Psoas muscle (tissue), 7 donors: ENCODE measurements at regions not wholly inside any gene's neighbourhood (a gene's known extent, or its start where the extent isn't known, plus 50 kb on each side); places are given as distances from the start of the nearest gene placed in this dataset.

Experiments used
- ATAC-seq, 4 donors: fragments of 200-7000 bp; cut with Tn5 transposase; one replicate each; pipeline ENCODE4 v1.9.1; 2020; ENCODE audit warnings: moderate library complexity in 3 of 4, mild to moderate bottlenecking in 2 of 4
- DNase-seq, 2 donors: peaks; one replicate each; pipeline ENCODE4 v3.0.0-alpha.2; 2020
- H3K27ac ChIP-seq: fragments of 200-600 bp; one replicate; pipeline ENCODE4 v1.8.0; 2022
- H3K27me3 ChIP-seq, 3 donors: fragments of 200-600 bp in 1 of 3; one replicate each; pipeline versions ENCODE4 v1.6.1 to v1.8.0; 2013 to 2022; ENCODE audit warnings: low read length in 2 of 3, mild to moderate bottlenecking in 2 of 3, moderate library complexity in 1 of 3; ENCODE audit not compliant: insufficient read depth in 3 of 3
- H3K36me3 ChIP-seq, 2 donors: fragments of 200-600 bp in 1 of 2; one replicate each; pipeline versions ENCODE4 v1.6.1 to v1.8.0; 2013 to 2022; ENCODE audit warnings: low read depth in 1 of 2, mild to moderate bottlenecking in 1 of 2, moderate library complexity in 1 of 2; ENCODE audit not compliant: insufficient read depth in 1 of 2
- H3K4me1 ChIP-seq: fragments of 200-600 bp; one replicate; pipeline ENCODE4 v1.8.0; 2022
- H3K4me3 ChIP-seq: fragments of 200-600 bp; one replicate; pipeline ENCODE4 v1.8.0; 2022; ENCODE audit warnings: mild to moderate bottlenecking
- H3K9me3 ChIP-seq: fragments of 200-600 bp; one replicate; pipeline ENCODE4 v1.8.0; 2022
- CTCF ChIP-seq: fragments of 200-600 bp; IDR thresholded peaks from one replicate; pipeline ENCODE4 v1.8.0; 2022; ENCODE audit warnings: antibody characterized with exemption
- WGBS, 3 donors: extraction: QIAGEN DNeasy Blood & Tissue Kit; methylation state at CpG; one replicate each; pipeline versions ENCODE4 v1.1.6 to v1.1.7; 2013; 5-methylcytosine and 5-hydroxymethylcytosine counted together
- intact Hi-C, 2 donors: fragments of 100-400 bp; cut with DNase I; formaldehyde crosslinking; loops; one replicate each; pipeline versions ENCODE4 v1.11.0 to v1.14.2; 2022
- donor health status: healthy with polysubstance abuse.
- donor health status: DM: no; HTN: no; CAD: no; lungs with moderate emphysema.
- donor health status: Bipolar disorder and iron deficiency.
- donor health status: healthy.
- donor health status: DM: yes; HTN: yes; CAD: no.
- donor health status: DM: no; HTN: no; CAD: no.
- donor health status: DM: yes; HTN: yes; CAD: no.

GRCh38 chr2:136448986-136449780 lies 316.2 kb upstream of the THSD7B start:
- no peak for TF ChIP-seq CTCF
- WGBS, 3 donors: 77 to 89% (median 78%) methylated on average over 7 of the region's 7 CpGs

DNA sequence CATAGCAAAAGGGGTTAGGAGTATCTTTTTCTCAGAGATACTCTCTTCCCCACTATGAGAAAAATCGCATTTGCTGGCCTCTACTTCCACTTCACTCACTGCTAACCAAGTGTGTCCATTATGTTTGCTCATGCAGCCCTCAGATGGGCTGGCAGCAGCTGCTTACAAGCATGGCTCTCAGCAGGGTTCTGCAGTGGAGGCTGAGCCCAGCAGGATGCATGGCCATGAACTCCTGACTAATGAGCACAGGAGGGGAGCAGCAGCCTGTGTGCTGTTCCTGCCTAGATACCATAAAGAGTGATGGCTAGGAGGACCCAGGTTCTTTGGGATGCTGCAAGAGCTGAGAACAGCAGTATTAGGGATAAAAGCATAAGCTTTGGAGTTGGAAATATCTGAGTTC lies 316.9 kb upstream of the THSD7B start:
- ATAC-seq (no peak), DNase-seq (no peak)
- 35 to 56% (median 36%) methylated on average over 1 of the region's 1 CpG for WGBS, 3 donors
- H3K36me3 ChIP-seq: no peaks in the 10 kb centered on the region
- H3K27ac ChIP-seq: no peak overlapping the region
- H3K4me3 ChIP-seq: no peak overlapping the region
- no peak for TF ChIP-seq CTCF
- intact Hi-C loops: no loop called here
- H3K9me3 ChIP-seq: no peaks in the 10 kb centered on the region
- no peaks in the 10 kb centered on the region for H3K4me1 ChIP-seq
- peaks cover 0 to 4% (median 0%) of the 10 kb centered on the region in 3 donors for H3K27me3 ChIP-seq

More at GRCh38 chr2:136448986-136449780, 316.2 kb upstream of the THSD7B start:
- Histone ChIP-seq H3K27me3 (peaks cover 0 to 4% (median 0%) of the 10 kb centered on the region in 3 donors), H3K4me3 (no peak overlapping the region), H3K27ac (no peak overlapping the region), H3K4me1 (no peaks in the 10 kb centered on the region), H3K9me3 (no peaks in the 10 kb centered on the region), H3K36me3 (no peaks in the 10 kb centered on the region)
- ATAC-seq (no peak), DNase-seq (no peak)
- intact Hi-C loops: no loop called here

- Histone ChIP-seq H3K9me3 (no peaks in the 10 kb centered on the region), H3K4me1 (no peaks in the 10 kb centered on the region), H3K4me3 (no peak overlapping the region), H3K27me3 (peaks cover 0 to 4% (median 0%) of the 10 kb centered on the region in 3 donors), H3K36me3 (no peaks in the 10 kb centered on the region), H3K27ac (no peak overlapping the region)
- ATAC-seq (no peak), DNase-seq (no peak)
- intact Hi-C loops: no loop called here
- WGBS, 3 donors: 58 to 69% (median 60%) methylated on average over 7 of the region's 7 CpGs
- no peak for TF ChIP-seq CTCF
Observed at GRCh38 chr2:136444323-136444722, 321.0 kb upstream of the THSD7B start.

GRCh38 chr2:136443661-136444060 lies 321.7 kb upstream of the THSD7B start:
- no peaks in the 10 kb centered on the region for H3K36me3 ChIP-seq
- no peak overlapping the region for H3K27ac ChIP-seq
- no peak overlapping the region for H3K4me3 ChIP-seq
- no peaks in the 10 kb centered on the region for H3K9me3 ChIP-seq
- DNase-seq (no peak), ATAC-seq (no peak)
- TF ChIP-seq CTCF: no peak
- intact Hi-C loops: no loop called here
- peaks cover 0 to 4% (median 0%) of the 10 kb centered on the region in 3 donors for H3K27me3 ChIP-seq
- whole genome bisulfite sequencing, 3 donors: 30 to 43% (median 37%) methylated on average over 2 of the region's 2 CpGs
- no peaks in the 10 kb centered on the region for H3K4me1 ChIP-seq
